IMR-90 (cell line): ENCODE measurements at regions not wholly inside any gene's neighbourhood (a gene's known extent, or its start where the extent isn't known, plus 50 kb on each side); places are given as distances from the start of the nearest gene placed in this dataset.

Source experiments
- BHLHE40 ChIP-seq: fragments of 150-350 bp; IDR thresholded peaks from 2 replicates; pipeline ENCODE4 v1.6.1; 2016; ENCODE audit warnings: mild to moderate bottlenecking, low read depth, low read length
- FOS ChIP-seq: fragments of 150-350 bp; IDR thresholded peaks from 2 replicates; pipeline ENCODE4 v1.6.1; 2016; ENCODE audit warnings: low read depth, low read length
- MAFK ChIP-seq: IDR thresholded peaks from 2 replicates; pipeline ENCODE4 v1.6.1; 2012; ENCODE audit warnings: low read depth, low read length, improper control_type of control experiment
- NFE2L2 ChIP-seq: fragments of 150-350 bp; IDR thresholded peaks from 2 replicates; pipeline ENCODE4 v1.6.1; 2016; ENCODE audit warnings: low read depth, mild to moderate bottlenecking, low read length
- POLR2A ChIP-seq: IDR thresholded peaks from 2 replicates; pipeline ENCODE4 v1.6.1; 2012; ENCODE audit warnings: mild to moderate bottlenecking, low read depth, low read length
- RAD21 ChIP-seq: IDR thresholded peaks from 2 replicates; pipeline ENCODE4 v1.6.1; 2012; ENCODE audit warnings: low read length, improper control_type of control experiment
- RCOR1 ChIP-seq: IDR thresholded peaks from 2 replicates; pipeline ENCODE4 v1.6.1; 2012; ENCODE audit warnings: mild to moderate bottlenecking, low read length, improper control_type of control experiment; ENCODE audit not compliant: insufficient replicate concordance
- RFX5 ChIP-seq: IDR thresholded peaks from 2 replicates; pipeline ENCODE4 v1.8.0; 2012; ENCODE audit warnings: low read depth, mild to moderate bottlenecking, low read length, moderate library complexity
- SMC3 ChIP-seq: fragments of 150-350 bp; IDR thresholded peaks from 2 replicates; pipeline ENCODE4 v1.6.1; 2016; ENCODE audit warnings: low read depth, mild to moderate bottlenecking, antibody characterized with exemption, low read length, moderate library complexity
- TF ChIP-seq, protein P1 (sequence below): conservative IDR thresholded peaks from 2 replicates; pipeline ENCODE4 v1.5.1; 2012; ENCODE audit warnings: mild to moderate bottlenecking, low read depth, low read length, improper control_type of control experiment
- TF ChIP-seq, protein P2 (sequence below): fragments of 150-350 bp; IDR thresholded peaks from 2 replicates; pipeline ENCODE4 v1.6.1; 2016; ENCODE audit warnings: low read depth, mild to moderate bottlenecking, low read length, moderate library complexity, borderline replicate concordance
- TF ChIP-seq, protein P3 (sequence below): fragments of 150-350 bp; IDR thresholded peaks from 2 replicates; pipeline ENCODE4 v1.6.1; 2017; ENCODE audit warnings: mild to moderate bottlenecking, antibody characterized with exemption, low read length, low read depth

DNA sequence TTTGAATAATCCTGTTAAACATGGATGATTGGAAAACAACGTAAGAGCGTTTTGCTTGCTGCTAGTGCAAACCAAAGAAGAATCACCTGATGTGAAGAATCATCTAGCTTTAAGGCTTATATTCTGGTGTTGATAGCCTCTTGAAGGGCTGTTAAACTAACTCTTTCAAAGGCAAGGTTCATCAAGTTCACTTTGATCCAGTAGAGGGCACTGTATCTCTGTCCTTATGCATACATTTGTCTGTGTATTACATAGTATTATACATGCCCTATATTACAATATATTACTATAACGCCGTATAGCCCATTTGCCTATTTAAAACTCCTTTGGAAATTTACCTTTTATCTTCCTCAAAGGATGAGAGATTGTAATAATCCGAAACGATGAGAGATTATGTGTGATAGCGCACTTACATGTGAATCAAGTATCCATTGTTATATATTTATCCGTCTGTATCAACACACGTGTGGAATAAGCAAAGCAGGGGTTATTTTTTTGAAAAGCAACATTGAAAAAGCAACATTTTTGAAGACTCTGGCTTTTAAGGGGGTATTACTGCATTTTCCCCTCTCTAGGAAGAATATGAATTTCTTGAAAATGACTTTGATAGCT, 50.8 kb upstream of the NRN1 start:
- TF ChIP-seq, protein P1, sequence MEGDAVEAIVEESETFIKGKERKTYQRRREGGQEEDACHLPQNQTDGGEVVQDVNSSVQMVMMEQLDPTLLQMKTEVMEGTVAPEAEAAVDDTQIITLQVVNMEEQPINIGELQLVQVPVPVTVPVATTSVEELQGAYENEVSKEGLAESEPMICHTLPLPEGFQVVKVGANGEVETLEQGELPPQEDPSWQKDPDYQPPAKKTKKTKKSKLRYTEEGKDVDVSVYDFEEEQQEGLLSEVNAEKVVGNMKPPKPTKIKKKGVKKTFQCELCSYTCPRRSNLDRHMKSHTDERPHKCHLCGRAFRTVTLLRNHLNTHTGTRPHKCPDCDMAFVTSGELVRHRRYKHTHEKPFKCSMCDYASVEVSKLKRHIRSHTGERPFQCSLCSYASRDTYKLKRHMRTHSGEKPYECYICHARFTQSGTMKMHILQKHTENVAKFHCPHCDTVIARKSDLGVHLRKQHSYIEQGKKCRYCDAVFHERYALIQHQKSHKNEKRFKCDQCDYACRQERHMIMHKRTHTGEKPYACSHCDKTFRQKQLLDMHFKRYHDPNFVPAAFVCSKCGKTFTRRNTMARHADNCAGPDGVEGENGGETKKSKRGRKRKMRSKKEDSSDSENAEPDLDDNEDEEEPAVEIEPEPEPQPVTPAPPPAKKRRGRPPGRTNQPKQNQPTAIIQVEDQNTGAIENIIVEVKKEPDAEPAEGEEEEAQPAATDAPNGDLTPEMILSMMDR = no peak
- no peak for TF ChIP-seq MAFK
- TF ChIP-seq POLR2A = no peak
- no peak for TF ChIP-seq BHLHE40
- TF ChIP-seq NFE2L2 = no peak
- TF ChIP-seq, protein P2, sequence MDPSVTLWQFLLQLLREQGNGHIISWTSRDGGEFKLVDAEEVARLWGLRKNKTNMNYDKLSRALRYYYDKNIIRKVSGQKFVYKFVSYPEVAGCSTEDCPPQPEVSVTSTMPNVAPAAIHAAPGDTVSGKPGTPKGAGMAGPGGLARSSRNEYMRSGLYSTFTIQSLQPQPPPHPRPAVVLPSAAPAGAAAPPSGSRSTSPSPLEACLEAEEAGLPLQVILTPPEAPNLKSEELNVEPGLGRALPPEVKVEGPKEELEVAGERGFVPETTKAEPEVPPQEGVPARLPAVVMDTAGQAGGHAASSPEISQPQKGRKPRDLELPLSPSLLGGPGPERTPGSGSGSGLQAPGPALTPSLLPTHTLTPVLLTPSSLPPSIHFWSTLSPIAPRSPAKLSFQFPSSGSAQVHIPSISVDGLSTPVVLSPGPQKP = no peak
- TF ChIP-seq RCOR1 = no peak
- TF ChIP-seq FOS = no peak
- no peak for TF ChIP-seq RAD21
- no peak for TF ChIP-seq RFX5
- TF ChIP-seq, protein P3, sequence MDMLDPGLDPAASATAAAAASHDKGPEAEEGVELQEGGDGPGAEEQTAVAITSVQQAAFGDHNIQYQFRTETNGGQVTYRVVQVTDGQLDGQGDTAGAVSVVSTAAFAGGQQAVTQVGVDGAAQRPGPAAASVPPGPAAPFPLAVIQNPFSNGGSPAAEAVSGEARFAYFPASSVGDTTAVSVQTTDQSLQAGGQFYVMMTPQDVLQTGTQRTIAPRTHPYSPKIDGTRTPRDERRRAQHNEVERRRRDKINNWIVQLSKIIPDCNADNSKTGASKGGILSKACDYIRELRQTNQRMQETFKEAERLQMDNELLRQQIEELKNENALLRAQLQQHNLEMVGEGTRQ = no peak
- no peak for TF ChIP-seq SMC3
